ENCODE measurements at regions not wholly inside any gene's neighbourhood (a gene's known extent, or its start where the extent isn't known, plus 50 kb on each side); places are given as distances from the start of the nearest gene placed in this dataset.

- TF ChIP-seq CTCF (IDR thresholded peaks at IDR 0.05; ENCODE audit: borderline replicate concordance, extremely low read depth, low read length, poor library complexity, severe bottlenecking): no peak
- TF ChIP-seq EZH2 (IDR thresholded peaks at IDR 0.05; ENCODE audit: borderline replicate concordance, low read depth, low read length, severe bottlenecking): no peak
- Histone ChIP-seq H4K20me1 (ENCODE audit: insufficient read depth, low read length) (no peaks in the 10 kb centered on the region), H3K4me3 (ENCODE audit: low read depth in 1 of 2, low read length in 2 of 2) (no peak overlapping the region), H2AFZ (ENCODE audit: low read depth, low read length) (no peak overlapping the region), H3K9ac (ENCODE audit: low read depth, low read length) (no peak overlapping the region), H3K9me3 (ENCODE audit: insufficient read depth, low read length, severe bottlenecking) (no peaks in the 10 kb centered on the region), H3K4me1 (ENCODE audit: insufficient read depth, low read length) (no peaks in the 10 kb centered on the region), H3K79me2 (ENCODE audit: insufficient read depth, low read length) (no peaks in the 10 kb centered on the region), H3K36me3 (ENCODE audit: insufficient read depth, low read length) (no peaks in the 10 kb centered on the region), H3K27ac (ENCODE audit: low read length) (no peak overlapping the region), H3K27me3 (ENCODE audit: insufficient read depth, low read length, poor library complexity) (no peaks in the 10 kb centered on the region), H3K4me2 (ENCODE audit: insufficient read depth, low read length) (no peak overlapping the region)
- no peak for DNase-seq
- ATAC-seq (ENCODE audit: insufficient read depth, low read depth): no peak
Measured at GRCh38 chr9:78150312-78150982, 85.4 kb upstream of the CEP78 start.

- no peaks in the 10 kb centered on the region for H3K79me2 ChIP-seq (ENCODE audit: insufficient read depth, low read length)
- no peak for DNase-seq
Measured at GRCh38 chr9:78149702-78150291, 86.1 kb upstream of the CEP78 start.

GRCh38 chr9:78146241-78146640 lies 89.6 kb upstream of the CEP78 start:
- no peak overlapping the region for H3K4me3 ChIP-seq (ENCODE audit: low read depth in 1 of 2, low read length in 2 of 2)
- TF ChIP-seq CTCF (IDR thresholded peaks at IDR 0.05; ENCODE audit: borderline replicate concordance, extremely low read depth, low read length, poor library complexity, severe bottlenecking) (no peak), EZH2 (IDR thresholded peaks at IDR 0.05; ENCODE audit: borderline replicate concordance, low read depth, low read length, severe bottlenecking) (no peak)
- H3K4me2 ChIP-seq (ENCODE audit: insufficient read depth, low read length): no peak overlapping the region
- no peak overlapping the region for H3K9ac ChIP-seq (ENCODE audit: low read depth, low read length)
- no peaks in the 10 kb centered on the region for H3K79me2 ChIP-seq (ENCODE audit: insufficient read depth, low read length)
- no peaks in the 10 kb centered on the region for H3K4me1 ChIP-seq (ENCODE audit: insufficient read depth, low read length)
- H4K20me1 ChIP-seq (ENCODE audit: insufficient read depth, low read length): no peaks in the 10 kb centered on the region
- H3K9me3 ChIP-seq (ENCODE audit: insufficient read depth, low read length, severe bottlenecking): no peaks in the 10 kb centered on the region
- H3K27ac ChIP-seq (ENCODE audit: low read length): no peak overlapping the region
- H3K27me3 ChIP-seq (ENCODE audit: insufficient read depth, low read length, poor library complexity): no peaks in the 10 kb centered on the region
- no peak for ATAC-seq (ENCODE audit: insufficient read depth, low read depth)
- no peak overlapping the region for H2AFZ ChIP-seq (ENCODE audit: low read depth, low read length)
- H3K36me3 ChIP-seq (ENCODE audit: insufficient read depth, low read length): no peaks in the 10 kb centered on the region
- no peak for DNase-seq

More at GRCh38 chr9:78149702-78150291, 86.1 kb upstream of the CEP78 start:
- Histone ChIP-seq H3K4me1 (ENCODE audit: insufficient read depth, low read length) (no peaks in the 10 kb centered on the region), H3K27me3 (ENCODE audit: insufficient read depth, low read length, poor library complexity) (no peaks in the 10 kb centered on the region), H3K4me2 (ENCODE audit: insufficient read depth, low read length) (no peak overlapping the region), H4K20me1 (ENCODE audit: insufficient read depth, low read length) (no peaks in the 10 kb centered on the region), H3K36me3 (ENCODE audit: insufficient read depth, low read length) (no peaks in the 10 kb centered on the region), H3K4me3 (ENCODE audit: low read depth in 1 of 2, low read length in 2 of 2) (no peak overlapping the region), H3K9me3 (ENCODE audit: insufficient read depth, low read length, severe bottlenecking) (no peaks in the 10 kb centered on the region), H3K27ac (ENCODE audit: low read length) (no peak overlapping the region), H2AFZ (ENCODE audit: low read depth, low read length) (no peak overlapping the region), H3K9ac (ENCODE audit: low read depth, low read length) (no peak overlapping the region)
- ATAC-seq (ENCODE audit: insufficient read depth, low read depth): no peak
- no peak for TF ChIP-seq CTCF (IDR thresholded peaks at IDR 0.05; ENCODE audit: borderline replicate concordance, extremely low read depth, low read length, poor library complexity, severe bottlenecking)
- no peak for TF ChIP-seq EZH2 (IDR thresholded peaks at IDR 0.05; ENCODE audit: borderline replicate concordance, low read depth, low read length, severe bottlenecking)

All from DND-41 (cell line).